ENCODE measurements at regions not wholly inside any gene's neighbourhood (a gene's known extent, or its start where the extent isn't known, plus 50 kb on each side); places are given as distances from the start of the nearest gene placed in this dataset.
"Not testable (repeated sequence)": the region's sequence is repeated elsewhere in the genome, so short reads cannot be mapped to it uniquely, and the experiment has no call there.

- DNase-seq: no peak
Measured at GRCh38 chr20:47941869-47942268, 156.6 kb upstream of the SULF2 start.

GRCh38 chr20:47940101-47940813 is 155.0 kb upstream of the SULF2 start:
- DNase-seq: no peak

GRCh38 chr20:47936612-47937011 is 151.3 kb upstream of the SULF2 start:
- no peak for DNase-seq

GRCh38 chr20:47934761-47935160 is 149.5 kb upstream of the SULF2 start:
- DNase-seq: no peak

GRCh38 chr20:47931443-47931842 is 146.2 kb upstream of the SULF2 start:
- no peak for DNase-seq

GRCh38 chr20:47931002-47931401 is 145.7 kb upstream of the SULF2 start:
- DNase-seq: no peak

GRCh38 chr20:47929368-47930115 is 144.3 kb upstream of the SULF2 start:
- DNase-seq: no peak

- no peak for DNase-seq
Measured at GRCh38 chr20:47927944-47928343, 142.7 kb upstream of the SULF2 start.

GRCh38 chr20:47927385-47927851 is 142.1 kb upstream of the SULF2 start:
- no peak for DNase-seq

- DNase-seq: no peak
Measured at GRCh38 chr20:47926731-47927130, 141.4 kb upstream of the SULF2 start.

GRCh38 chr20:47925593-47925992 is 140.3 kb upstream of the SULF2 start:
- DNase-seq: no peak

- DNase-seq: no peak
Measured at GRCh38 chr20:47922269-47922668, 137.0 kb upstream of the SULF2 start.

- not testable (repeated sequence) for DNase-seq
Measured at GRCh38 chr20:47921829-47922228, 136.5 kb upstream of the SULF2 start.

- DNase-seq: no peak
Measured at GRCh38 chr20:47921408-47921807, 136.1 kb upstream of the SULF2 start.

GRCh38 chr20:47917549-47918070 is 132.3 kb upstream of the SULF2 start:
- no peak for DNase-seq

- DNase-seq: no peak
Measured at GRCh38 chr20:47915495-47915894, 130.2 kb upstream of the SULF2 start.

- no peak for DNase-seq
Measured at GRCh38 chr20:47914792-47915191, 129.5 kb upstream of the SULF2 start.

GRCh38 chr20:47912786-47913501 is 127.7 kb upstream of the SULF2 start:
- DNase-seq: not testable (repeated sequence)

GRCh38 chr20:47912165-47912564 is 126.9 kb upstream of the SULF2 start:
- DNase-seq: not testable (repeated sequence)

- not testable (repeated sequence) for DNase-seq
Measured at GRCh38 chr20:47909696-47910369, 124.6 kb upstream of the SULF2 start.

- DNase-seq: not testable (repeated sequence)
Measured at GRCh38 chr20:47908361-47909035, 123.2 kb upstream of the SULF2 start.

GRCh38 chr20:47907951-47908350 is 122.7 kb upstream of the SULF2 start:
- not testable (repeated sequence) for DNase-seq
